NCI-H1930 (cell line): ENCODE measurements at regions not wholly inside any gene's neighbourhood (a gene's known extent, or its start where the extent isn't known, plus 50 kb on each side); places are given as distances from the start of the nearest gene placed in this dataset.
"Not testable (repeated sequence)": the region's sequence is repeated elsewhere in the genome, so short reads cannot be mapped to it uniquely, and the experiment has no call there.

ENCODE experiments used
- DNase-seq, 2 experiments: peaks; one replicate each; lab custom pipeline; 2025; lab: John Stamatoyannopoulos, UW

GRCh38 chr6:4491501-4492260 is 284.5 kb upstream of the CDYL start:
- no peak for DNase-seq

- no peak for DNase-seq
Measured at GRCh38 chr6:4489538-4489937, 286.7 kb upstream of the CDYL start.

GRCh38 chr6:4488389-4488788 is 287.8 kb upstream of the CDYL start:
- no peak for DNase-seq

DNA sequence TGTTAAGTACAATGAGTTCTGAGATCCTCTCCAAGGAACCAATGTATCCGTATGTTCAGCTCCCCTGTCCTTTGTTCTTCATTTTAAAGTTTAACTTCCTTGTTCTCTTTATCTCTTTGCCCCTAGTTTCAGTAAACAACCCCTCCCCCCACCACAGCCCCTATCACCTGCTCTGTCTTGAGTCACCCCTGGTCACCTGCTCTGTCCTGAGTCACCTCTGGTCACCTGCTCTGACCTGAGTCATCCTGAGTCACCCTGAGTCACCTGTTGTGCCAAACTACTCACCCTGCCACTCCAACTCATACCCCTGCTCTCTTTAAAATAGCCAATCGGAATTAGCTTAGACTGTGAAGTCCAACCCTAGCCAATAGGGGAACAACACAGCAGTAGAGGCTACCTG is 288.7 kb upstream of the CDYL start:
- DNase-seq = no peak

- no peak for DNase-seq
Measured at GRCh38 chr6:4486568-4487315, 289.5 kb upstream of the CDYL start.

DNA sequence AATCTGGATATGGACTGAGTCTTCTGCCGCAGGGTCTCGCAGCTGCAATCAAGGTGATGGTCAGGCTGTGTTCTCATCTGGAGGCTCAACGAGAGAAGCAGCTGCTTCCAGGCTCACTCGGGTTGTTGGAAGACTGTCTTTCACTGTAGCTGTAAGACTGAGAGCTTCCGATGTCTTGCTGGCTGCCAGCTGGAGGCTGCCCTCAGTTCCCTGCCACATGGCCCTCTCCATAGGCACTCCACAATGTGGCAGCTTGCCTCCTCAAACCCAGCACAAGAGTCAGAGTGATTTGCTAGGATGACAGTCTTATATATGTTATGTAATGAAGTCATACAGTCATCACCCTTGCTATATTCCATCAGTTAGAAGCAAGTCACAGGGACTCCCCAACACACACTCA is 290.5 kb upstream of the CDYL start:
- DNase-seq = no peak

DNA sequence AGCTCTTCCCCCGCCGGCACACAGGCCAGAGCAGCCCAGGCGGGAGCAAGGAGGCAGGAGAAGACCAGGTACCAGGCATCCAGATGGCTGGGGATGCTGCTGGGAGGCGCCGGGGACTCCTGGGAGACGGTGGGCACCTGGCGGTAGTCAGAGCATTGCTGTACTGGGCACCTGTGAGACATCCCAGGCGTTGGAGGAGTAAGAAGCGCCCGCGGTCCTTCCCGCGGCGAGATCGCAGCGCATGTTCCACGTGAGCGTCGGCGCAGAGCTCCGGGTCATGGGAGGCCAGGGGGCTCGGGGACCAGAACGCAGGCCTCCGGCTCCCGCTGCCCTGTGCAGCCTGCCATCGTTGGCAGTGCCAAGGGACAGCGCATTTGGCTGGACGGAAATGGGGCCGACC is 293.7 kb upstream of the CDYL start:
- no peak for DNase-seq

- no peak for DNase-seq
Measured at GRCh38 chr6:4480788-4481735, 295.1 kb upstream of the CDYL start.

- no peak for DNase-seq
Measured at GRCh38 chr6:4478098-4478497, 298.1 kb upstream of the CDYL start.

- no peak for DNase-seq
Measured at GRCh38 chr6:4474810-4475209, 301.4 kb upstream of the CDYL start.

DNA sequence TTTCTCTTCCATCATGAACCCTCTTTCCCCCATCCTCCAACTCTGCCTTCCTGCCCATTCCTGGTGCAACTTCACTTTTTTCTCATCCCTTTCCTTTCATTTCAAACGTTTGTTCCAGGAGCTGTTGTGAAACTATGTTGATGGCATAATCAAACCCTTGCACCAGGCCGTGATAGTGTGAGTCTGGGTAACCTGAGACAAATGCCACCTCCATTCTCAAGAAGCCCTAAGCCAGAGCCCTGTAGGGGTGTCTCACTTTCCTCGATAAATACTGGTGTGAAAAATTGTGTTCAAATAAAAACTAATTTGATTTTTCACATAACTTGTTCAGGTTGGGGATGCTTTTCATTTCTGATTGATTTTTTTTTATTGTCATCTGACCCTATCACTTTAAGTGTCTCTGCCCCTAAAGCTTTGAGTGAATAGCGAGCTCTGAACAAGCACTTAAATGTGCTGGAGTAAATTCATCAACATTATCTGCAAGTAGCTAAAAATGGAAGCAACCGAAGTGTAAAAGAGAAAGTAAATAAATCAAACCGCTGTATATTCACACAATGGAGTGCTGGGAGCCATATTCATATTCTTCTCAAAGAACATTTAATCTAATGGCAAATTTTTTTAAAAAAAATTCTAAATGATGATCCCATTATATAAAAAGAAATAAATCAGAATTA is 303.1 kb upstream of the CDYL start:
- DNase-seq = no peak

DNA sequence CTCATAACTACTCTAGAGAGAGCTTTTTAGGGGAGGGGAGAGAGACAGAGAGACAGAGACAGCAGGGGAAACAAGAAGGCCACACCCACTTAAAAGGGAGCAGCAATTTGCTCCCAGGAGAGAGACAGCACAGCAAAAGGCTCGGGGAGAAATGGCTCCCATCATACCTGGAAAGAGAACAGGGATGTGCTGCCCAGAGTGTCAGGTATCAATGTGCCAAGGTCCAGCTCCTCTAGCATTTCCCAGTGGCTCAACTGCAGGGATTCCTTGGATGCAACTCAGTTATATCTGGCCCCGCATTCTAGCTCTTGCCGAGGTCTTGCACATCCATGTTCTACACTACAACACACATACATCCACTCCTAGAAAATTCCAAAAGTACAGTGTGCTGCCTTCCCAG is 304.0 kb upstream of the CDYL start:
- no peak for DNase-seq

- not testable (repeated sequence) for DNase-seq
Measured at GRCh38 chr6:4471515-4471914, 304.7 kb upstream of the CDYL start.

- DNase-seq = no peak
Measured at GRCh38 chr6:4470698-4471210, 305.4 kb upstream of the CDYL start.

GRCh38 chr6:4466769-4467480 is 309.3 kb upstream of the CDYL start:
- no peak for DNase-seq

DNA sequence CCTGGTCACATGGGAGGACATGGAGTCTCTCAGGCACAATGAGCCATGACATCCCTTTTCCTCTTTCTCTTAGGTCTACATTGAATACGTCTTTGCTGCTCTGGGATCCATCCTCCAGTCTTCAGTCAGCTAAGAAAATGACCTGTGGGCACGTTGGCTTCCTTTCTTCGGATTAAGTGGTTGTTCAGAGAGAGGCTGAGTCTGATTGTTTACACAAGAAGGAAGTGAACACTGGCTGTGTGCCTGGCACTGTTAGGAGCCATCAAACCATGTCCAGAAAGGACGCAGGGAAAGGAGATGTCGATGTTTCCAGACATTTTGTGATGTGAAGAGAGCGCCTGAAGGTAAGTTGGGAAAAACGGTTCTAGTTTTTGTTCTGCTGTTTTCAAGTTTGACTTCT is 309.9 kb upstream of the CDYL start:
- DNase-seq = no peak

GRCh38 chr6:4464638-4465037 is 311.6 kb upstream of the CDYL start:
- no peak for DNase-seq

DNA sequence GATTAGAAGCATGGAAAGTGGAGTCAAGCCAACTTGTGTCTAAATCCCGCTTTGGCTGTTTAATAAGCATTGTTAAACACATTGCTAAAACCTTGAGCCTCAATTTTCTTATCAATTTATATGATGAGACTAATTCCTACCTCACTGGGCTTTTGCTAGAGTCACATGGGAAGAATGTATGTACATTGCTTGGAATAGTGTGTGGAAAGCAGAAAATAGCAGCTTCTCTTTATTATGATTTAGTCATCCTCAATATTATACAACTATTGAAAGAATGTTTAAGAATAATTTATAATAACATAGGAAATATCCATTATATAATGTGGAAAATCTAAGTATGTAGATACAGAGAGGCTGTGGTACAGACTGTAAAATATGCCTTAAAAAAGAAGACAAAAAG is 313.0 kb upstream of the CDYL start:
- no peak for DNase-seq

- no peak for DNase-seq
Measured at GRCh38 chr6:4460586-4461475, 315.4 kb upstream of the CDYL start.

- DNase-seq = no peak
Measured at GRCh38 chr6:4459996-4460395, 316.2 kb upstream of the CDYL start.
